Sciatic nerve (tissue), 2 donors: ENCODE measurements at regions not wholly inside any gene's neighbourhood (a gene's known extent, or its start where the extent isn't known, plus 50 kb on each side); places are given as distances from the start of the nearest gene placed in this dataset.
"Not testable (repeated sequence)": the region's sequence is repeated elsewhere in the genome, so short reads cannot be mapped to it uniquely, and the experiment has no call there.

Source experiments
- ATAC-seq: fragments of 200-7000 bp; cut with Tn5 transposase; one replicate; pipeline ENCODE4 v1.9.1; 2020; ENCODE audit warnings: mild to moderate bottlenecking, moderate library complexity
- DNase-seq: peaks from one replicate; pipeline ENCODE4 v3.0.0-alpha.2; 2020; ENCODE audit warnings: low spot score
- intact Hi-C: fragments of 100-400 bp; cut with DNase I; formaldehyde crosslinking; loops from one replicate; pipeline ENCODE4 v1.14.2; 2022
- donor health status: DM: no; HTN: no; CAD: no.
- donor health status: DM: no; HTN: no; CAD: no.

DNA sequence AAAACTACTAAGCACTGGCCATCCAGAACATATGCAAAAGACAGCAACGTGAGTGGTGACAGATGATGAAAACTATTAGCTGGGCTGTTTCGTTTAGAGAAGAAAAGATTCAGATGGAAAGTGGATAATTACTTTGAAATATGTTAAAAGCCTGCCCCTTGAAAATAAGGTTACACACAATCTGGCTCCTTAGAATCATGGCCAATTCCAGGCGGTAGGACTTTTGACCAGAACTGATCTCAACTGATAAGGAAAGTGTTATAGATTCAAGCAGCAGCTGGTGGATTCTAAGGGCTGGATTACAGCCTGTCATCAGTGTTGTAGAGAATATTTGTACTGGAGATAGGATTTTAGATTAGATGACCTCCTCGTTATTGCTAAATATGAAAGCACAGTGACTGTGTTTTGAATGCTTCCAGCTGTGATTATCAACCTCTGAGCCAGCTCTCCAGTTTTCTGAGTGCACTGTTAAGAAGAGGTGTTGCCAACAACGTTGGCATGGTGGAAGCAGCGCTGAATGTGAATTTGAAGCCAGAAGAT is 75.1 kb downstream of the KBTBD2 start:
- DNase-seq, intact Hi-C loops: not testable (repeated sequence)
- ATAC-seq, result peak; percentile 55

DNA sequence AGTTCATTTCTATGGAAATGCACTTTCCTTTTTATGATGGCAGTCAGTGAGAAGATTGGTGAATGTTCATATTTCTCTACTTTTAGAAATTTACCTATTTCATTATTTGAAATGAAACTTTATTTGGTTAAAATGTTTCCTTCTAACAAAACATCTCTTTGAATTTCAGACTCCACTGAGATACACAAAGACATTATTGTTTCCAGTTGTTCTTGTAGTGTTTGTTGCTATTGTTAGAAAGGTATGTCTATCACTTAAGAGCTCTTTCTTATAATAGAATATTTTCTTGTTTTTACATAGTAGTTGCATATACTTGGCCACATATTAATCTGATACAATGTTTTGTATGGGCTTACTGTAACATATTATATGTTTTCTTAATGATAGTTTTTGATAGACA is 76.8 kb downstream of the KBTBD2 start:
- ATAC-seq, DNase-seq, intact Hi-C loops: not testable (repeated sequence)

DNA sequence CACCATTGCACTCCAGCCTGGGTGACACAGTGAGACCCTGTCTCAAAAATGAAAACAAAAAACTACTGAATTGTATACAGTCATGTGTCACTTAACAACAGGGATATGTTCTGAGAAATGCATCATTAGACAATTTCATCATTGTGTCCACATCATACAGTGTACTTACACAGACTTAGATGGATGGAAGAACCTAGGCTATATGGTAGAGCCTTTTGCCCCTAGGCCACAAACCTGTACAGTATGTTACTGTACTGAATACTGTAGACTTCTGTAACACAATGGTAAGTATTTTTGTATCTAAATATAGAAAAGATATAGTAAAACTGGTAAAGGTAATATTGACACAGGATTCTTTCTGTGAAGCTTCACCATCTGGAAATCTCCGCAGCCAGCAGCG is 81.7 kb downstream of the KBTBD2 start:
- no peak for DNase-seq
- no peak for ATAC-seq
- intact Hi-C loops, result no loop called here

DNA sequence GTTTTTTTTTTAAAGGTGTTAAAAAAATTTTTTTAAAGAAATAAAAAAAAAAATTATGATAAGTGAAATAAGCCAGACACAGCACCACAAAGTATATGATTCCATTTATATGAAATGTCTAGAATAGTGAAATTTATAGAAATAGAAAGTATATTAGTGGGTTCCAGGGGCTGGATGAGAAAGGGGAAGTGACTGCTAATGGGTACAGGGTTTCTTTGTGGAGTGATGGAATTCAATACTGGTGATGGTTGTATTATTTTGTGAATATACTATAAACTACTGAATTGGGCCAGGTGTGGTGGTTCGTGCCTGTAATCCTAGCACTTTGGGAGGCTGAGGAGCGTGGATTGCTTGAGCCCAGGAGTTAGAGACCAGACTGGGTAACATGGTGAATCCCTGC is 82.2 kb downstream of the KBTBD2 start:
- no peak for ATAC-seq
- intact Hi-C loops, result no loop called here

DNA sequence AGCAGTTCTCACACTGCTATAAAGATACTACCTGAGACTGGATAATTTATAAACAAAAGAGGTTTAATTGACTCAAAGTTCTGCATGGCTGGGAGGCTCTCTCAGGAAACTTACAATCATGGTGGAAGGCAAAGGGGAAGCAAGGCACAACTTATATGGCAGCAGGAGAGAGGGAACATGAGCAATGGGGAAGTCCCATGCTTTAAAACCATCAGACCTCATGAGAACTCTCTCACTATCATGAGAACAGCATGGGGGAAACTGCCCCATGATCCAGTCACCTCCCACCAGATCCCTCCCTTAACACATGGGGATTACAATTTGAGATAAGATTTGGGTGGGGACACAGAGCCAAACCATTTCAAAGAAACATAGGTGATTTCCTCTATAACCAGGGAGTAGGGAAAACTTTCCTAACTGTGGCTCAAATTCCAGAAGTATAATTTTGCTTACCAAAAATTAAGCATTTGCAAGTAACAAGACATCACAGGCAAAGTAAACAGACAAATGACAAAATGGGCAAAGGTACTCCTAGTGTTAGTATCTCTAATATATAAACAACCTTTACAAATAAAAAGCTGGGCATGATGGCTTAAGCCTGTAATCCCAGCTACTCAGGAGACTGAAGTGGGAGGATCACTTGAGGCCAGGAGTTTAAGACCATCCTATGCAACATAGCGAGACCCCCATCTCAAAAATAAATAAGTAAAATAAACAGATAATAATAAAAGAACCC is 88.0 kb downstream of the KBTBD2 start:
- ATAC-seq (no peak), DNase-seq (no peak)
- intact Hi-C loops, result no loop called here

More for the DNA sequence above, 82.2 kb downstream of the KBTBD2 start:
- no peak for DNase-seq

DNA sequence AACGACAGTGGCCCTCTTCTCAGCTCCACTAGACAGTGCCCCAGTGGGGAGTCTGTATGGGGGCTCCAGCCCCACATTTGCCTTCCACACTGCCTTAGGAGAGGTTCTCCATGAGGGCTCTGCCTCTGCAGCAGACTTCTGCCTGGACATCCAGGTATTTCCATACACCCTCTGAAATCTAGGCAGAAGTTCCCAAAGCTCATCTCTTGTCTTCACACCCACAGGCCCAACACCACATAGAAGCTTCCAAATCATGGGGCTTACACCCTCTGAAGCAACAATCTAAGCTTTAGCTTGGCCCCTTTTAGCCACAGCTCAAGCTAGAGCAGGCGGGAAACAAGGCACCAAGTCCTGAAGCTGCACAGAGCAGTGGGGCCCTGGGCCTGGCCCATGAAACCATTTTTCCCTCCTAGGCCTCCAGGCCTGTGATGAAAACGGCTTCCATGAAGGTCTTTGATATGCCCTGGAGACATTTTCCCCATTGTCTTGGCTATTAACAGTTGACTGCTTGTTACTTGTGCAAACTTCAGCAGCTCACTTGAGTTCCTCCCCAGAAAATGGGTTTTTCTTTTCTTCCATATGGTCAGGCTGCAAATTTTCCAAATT is 89.2 kb downstream of the KBTBD2 start:
- no peak for DNase-seq
- intact Hi-C loops, result no loop called here
- no peak for ATAC-seq

DNA sequence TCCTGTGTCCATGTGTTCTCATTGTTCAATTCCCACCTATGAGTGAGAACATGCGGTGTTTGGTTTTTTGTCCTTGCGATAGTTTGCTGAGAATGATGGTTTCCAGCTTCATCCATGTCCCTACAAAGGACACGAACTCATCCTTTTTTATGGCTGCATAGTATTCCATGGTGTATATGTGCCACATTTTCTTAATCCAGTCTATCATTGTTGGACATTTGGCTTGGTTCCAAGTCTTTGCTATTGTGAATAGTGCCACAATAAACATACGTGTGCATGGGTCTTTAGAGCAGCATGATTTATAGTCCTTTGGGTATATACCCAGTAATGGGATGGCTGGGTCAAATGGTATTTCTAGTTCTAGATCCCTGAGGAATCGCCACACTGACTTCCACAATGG is 98.5 kb downstream of the KBTBD2 start:
- ATAC-seq, DNase-seq, intact Hi-C loops: not testable (repeated sequence)

DNA sequence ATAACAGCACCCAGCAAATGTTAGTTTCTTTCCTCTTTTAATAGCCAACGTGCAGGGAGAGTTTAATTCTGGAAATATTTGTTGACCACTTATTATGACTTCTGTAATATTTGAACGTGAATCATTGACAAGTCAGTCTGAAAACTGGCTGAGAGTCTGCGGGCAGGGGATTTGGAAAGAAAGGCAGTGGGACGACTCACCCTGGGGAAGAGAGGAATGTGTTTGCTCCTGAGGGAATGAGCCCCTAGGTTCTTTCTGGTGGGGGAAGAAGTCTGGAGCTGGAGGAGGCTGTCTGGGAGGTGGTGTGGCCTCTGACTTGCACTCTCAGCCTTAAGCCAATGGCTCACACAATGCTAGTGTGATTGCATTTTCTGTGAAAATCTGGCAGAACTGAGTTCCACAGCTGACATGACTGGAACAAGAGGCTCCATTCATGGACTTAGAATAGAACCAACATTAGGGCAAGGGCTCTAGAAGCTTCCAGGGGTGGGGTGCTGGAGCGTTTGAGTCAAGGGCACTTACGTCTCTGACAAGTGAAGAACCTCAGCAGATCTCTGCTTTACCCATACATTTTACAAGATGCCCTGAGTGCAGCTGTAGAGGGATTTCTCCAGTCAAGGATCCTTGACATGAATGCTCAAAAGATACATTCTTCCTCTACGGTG is 100.7 kb downstream of the KBTBD2 start:
- DNase-seq, ATAC-seq, intact Hi-C loops: not testable (repeated sequence)

DNA sequence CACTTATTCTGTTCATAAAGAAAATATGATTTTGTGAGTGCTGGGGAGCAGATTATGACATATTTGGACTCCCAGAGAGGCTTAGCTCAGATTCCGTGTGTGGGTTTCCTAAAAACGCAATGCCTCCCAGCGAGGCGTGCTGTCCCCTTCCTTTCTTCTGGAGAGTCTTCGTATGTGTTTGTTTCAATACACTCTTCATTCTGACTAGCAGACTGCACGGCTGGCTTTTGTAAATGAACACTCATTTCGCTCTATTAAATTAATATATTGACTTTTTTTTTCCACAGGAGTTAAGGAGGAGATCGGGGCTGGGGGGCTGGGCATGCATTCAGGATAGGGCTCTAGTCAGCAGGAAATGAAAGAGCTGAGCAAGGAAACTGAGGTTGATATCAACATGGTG is 102.3 kb downstream of the KBTBD2 start:
- ATAC-seq, DNase-seq, intact Hi-C loops: not testable (repeated sequence)

DNA sequence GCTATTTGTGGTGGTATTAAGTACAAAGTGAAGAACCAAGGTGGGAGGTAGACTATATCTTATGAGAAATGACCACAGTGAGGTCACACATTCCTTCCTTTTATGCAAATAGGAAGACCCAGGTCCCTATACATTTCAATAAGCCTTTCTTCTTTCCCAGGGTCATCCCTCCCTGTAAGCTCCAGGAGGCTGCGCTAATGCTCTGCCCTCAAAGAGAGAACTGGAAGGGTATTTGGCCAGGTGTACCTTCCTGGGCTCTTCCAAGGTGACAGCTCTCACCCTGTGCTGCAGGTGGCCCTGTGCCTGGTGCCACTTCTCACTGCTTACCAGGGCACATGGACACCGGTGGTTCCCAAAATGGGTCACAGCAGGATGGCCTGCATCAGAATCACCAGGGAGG is 103.4 kb downstream of the KBTBD2 start:
- DNase-seq, ATAC-seq, intact Hi-C loops: not testable (repeated sequence)

DNA sequence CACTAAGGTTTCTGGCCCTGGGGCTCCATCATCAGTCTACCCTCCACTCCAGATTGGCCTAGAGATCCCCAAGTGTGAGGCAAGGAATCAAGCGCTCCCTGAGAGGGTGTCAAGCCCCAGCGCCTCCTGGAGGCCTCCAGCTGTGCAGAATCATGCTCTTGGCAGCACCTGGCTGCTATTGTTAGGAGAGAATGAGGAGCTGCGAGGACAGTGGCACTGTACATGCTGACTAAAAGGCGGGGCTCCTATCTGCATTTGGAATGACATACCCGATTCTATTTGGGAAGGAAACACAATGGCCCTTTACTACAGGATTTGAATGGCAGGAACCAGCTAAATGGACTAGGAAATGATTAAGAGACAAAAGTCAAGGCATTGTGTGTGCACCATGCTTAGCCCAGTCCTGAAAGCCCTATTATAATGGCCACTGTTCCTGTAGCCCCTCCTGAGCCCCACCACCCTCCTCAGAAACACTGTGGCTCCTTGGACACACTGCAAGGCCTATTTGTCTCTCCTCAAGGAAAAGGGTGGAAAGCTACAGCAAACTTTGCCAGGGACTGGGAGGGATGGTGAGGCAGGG is 106.1 kb downstream of the KBTBD2 start:
- intact Hi-C loops, ATAC-seq, DNase-seq: not testable (repeated sequence)

DNA sequence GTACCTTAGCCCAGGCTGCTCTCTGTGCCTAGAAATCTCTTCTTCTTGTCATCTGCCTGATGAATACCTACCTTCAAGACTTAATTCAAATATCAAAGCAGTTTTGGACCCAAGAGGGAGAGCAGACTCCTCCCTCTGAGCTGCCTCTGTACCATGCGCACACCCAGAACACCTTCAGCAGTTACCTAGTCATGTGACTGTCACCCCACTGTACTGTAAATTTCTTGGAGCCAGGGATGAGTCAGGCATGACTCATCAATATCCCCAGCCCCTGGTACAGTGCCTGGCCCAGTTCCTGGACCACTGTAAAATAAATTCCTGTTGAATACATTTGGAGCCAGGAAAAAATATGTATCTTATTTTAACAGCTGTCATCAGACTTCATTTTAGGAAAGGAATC is 111.7 kb downstream of the KBTBD2 start:
- ATAC-seq, intact Hi-C loops, DNase-seq: not testable (repeated sequence)

DNA sequence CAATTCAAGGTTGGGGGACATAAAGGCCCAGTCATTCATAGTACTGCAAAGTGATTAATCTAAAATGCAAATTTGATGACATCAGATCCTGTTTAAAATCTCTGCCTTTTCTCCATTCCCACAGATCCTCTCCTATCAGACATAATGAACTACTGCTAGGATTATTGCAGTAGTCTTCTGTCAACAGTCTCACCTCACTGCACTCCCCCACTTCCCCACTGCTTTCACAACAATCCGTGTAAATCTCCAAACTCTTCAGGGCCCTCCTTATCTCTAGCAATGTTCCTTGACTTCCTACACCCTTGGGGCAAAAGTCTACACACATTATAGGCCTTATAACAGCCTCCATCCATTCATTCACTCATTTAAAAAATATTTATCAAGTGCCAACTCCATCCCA is 112.4 kb downstream of the KBTBD2 start:
- no peak for ATAC-seq
- DNase-seq, result no peak

DNA sequence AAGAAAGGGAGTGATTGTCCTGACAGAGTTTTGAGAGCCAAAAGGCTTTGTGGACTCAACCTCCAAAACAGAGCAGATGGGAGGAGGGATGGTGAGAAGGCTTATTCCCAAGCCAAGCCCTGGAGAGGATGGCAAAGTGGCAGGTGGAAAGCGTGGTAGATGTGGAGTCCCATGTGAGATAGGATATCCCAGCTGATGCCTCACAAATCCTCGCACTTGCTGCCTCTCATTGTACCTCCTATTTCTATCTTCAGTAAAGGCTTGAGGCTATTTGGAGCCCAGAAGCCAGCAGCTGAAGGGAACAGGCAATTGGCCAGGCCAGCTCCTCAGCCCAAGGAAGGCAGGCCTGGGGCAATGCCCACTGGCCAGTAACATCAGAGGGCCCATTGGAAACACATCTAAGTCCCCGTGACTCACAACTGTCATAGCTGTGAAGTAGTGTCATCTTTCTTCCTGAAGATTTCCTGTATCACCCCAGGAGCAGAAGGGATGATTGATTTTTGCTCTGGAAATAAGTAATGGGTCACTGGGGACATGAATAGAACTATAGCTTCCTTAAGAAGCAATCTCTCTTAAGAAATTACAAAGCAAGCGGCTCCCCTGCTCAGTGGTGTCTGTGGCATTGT is 114.4 kb downstream of the KBTBD2 start:
- DNase-seq, ATAC-seq, intact Hi-C loops: not testable (repeated sequence)

More for the DNA sequence above, 112.4 kb downstream of the KBTBD2 start:
- intact Hi-C loops, result no loop called here

DNA sequence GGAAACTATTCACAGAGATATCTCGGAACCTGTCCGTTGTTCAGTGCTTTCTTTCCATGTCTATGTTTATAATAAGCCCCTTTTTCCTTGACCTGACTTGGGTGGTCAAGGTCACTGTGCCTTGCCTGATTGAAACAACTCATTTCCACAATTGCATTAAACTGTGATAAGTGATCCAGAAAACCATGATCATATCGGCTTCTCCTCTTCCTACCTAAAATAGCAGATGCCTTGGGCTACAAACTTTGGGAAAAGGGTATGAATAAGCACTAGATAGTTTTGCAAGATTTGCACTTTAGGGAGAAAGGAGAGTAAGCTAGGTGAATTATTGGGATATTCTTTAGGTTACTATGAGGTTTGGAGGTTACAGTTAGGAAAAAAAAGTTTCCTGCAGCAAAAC is 115.2 kb downstream of the KBTBD2 start:
- ATAC-seq, DNase-seq, intact Hi-C loops: not testable (repeated sequence)

DNA sequence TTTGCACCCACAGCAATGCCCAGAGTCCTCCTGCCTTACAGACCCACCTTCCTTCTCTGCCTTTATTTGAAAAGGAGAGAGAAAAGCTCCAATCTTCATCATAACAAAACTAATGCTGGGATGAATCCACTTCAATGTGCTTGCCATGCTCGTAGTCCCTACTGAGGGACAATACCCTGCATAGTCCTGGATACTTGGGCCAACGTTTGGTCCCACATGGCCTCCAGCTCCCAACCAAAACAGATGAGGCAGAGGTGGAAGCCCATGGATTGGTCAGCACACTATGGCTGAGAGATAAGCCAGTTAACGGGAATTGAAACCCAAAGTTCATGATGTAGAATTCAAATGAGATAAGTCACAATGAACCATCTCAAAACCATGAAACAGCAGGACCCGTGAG is 115.8 kb downstream of the KBTBD2 start:
- ATAC-seq, intact Hi-C loops, DNase-seq: not testable (repeated sequence)

DNA sequence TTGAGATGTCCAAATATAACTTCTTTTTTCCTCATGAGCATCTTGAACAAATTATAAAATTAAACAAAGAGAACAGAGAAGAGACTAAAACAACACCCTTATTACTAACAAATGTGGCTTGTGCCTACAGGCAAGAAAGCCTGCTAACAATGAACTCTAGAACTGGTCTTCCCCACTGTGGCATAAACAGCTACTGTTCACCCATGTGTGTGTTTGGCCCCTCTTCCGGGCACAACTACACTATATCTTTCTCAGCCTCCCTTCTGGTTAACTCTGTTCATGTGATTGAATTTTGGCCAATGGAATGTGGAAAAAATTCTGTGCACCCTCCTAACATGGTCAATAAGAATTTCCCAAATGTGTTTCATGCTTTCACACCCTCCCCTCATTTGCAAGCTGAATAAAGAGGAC is 117.0 kb downstream of the KBTBD2 start:
- no peak for DNase-seq
- intact Hi-C loops, result no loop called here
- ATAC-seq, result peak; percentile 55

DNA sequence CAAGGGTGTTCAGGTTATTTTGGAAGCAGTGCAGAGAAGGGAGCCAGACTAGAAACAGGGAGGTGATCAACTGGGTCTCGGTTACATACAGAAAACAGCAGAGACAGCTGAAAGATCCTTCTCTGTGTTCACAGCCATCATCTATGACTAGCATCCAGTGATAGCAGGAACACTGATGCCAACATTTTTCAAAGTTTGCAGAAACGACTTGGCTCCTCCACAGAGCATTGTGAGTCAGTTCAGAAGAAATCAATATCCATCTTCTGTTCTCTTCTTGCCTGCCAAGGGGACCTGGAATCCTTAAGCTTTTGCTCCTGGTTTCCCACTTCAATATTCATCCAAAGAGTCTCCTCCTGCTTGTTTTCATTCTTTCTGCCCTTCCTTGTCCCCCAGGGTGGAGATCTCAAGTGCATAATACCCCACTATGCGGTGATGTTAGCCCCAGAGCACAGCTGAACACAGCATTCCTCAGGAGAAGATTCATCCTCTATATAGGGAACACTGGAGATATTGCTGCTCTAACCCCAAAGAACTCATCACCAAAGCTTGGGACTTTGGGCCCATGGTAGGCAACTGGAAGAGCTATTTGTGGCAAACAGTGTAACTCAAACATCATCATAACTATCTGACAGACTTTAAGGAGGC is 122.6 kb downstream of the KBTBD2 start:
- intact Hi-C loops, DNase-seq, ATAC-seq: not testable (repeated sequence)
